Osteoblast (primary cell): ENCODE measurements at regions not wholly inside any gene's neighbourhood (a gene's known extent, or its start where the extent isn't known, plus 50 kb on each side); places are given as distances from the start of the nearest gene placed in this dataset.

Source experiments
- DNase-seq: peaks from one replicate; pipeline ENCODE4 v3.0.0; 2011; ENCODE audit warnings: low spot score, mixed read lengths; ENCODE audit not compliant: insufficient read length; ENCODE audit errors: missing footprints
- H2AFZ ChIP-seq: 2 replicates; pipeline ENCODE4 v1.6.0; 2011; ENCODE audit warnings: mild to moderate bottlenecking, low read length
- H3K27ac ChIP-seq: 2 replicates; pipeline ENCODE4 v1.5.1; 2011; ENCODE audit warnings: mild to moderate bottlenecking, low read depth, low read length, moderate library complexity
- H3K27me3 ChIP-seq: 2 replicates; pipeline ENCODE4 v1.6.0; 2012; ENCODE audit warnings: mild to moderate bottlenecking, control low read depth, inconsistent platforms, low read length, moderate library complexity; ENCODE audit not compliant: insufficient read depth
- H3K36me3 ChIP-seq: 2 replicates; pipeline ENCODE4 v1.5.1; 2011; ENCODE audit warnings: mild to moderate bottlenecking, low read length, control low read depth, moderate library complexity; ENCODE audit not compliant: insufficient read depth
- H3K4me1 ChIP-seq: 2 replicates; pipeline ENCODE4 v1.5.1; 2011; ENCODE audit warnings: mild to moderate bottlenecking, low read length, control low read depth, moderate library complexity; ENCODE audit not compliant: insufficient read depth
- H3K4me2 ChIP-seq: 2 replicates; pipeline ENCODE4 v1.6.0; 2011; ENCODE audit warnings: mild to moderate bottlenecking, low read length; ENCODE audit not compliant: insufficient read depth
- H3K4me3 ChIP-seq: fragments of 200-600 bp; sonication (generic); 3 replicates; pipeline ENCODE4 v1.5.1; 2012; ENCODE audit warnings: mild to moderate bottlenecking, low read length, inconsistent platforms; ENCODE audit not compliant: insufficient read depth
- H3K79me2 ChIP-seq: 2 replicates; pipeline ENCODE4 v1.6.0; 2012; ENCODE audit warnings: mild to moderate bottlenecking, low read length, control low read depth, inconsistent platforms; ENCODE audit not compliant: insufficient read depth
- H3K9me3 ChIP-seq: 2 replicates; pipeline ENCODE4 v1.5.1; 2011; ENCODE audit warnings: low read depth, low read length, control low read depth
- H4K20me1 ChIP-seq: 2 replicates; pipeline ENCODE4 v1.6.0; 2012; ENCODE audit warnings: mild to moderate bottlenecking, low read length, control low read depth; ENCODE audit not compliant: insufficient read depth
- TF ChIP-seq, protein P1 (sequence below): IDR thresholded peaks from 2 replicates; pipeline ENCODE4 v1.5.1; 2011; ENCODE audit warnings: mild to moderate bottlenecking, low read depth, low read length, moderate library complexity; ENCODE audit errors: extremely low read depth

DNA sequence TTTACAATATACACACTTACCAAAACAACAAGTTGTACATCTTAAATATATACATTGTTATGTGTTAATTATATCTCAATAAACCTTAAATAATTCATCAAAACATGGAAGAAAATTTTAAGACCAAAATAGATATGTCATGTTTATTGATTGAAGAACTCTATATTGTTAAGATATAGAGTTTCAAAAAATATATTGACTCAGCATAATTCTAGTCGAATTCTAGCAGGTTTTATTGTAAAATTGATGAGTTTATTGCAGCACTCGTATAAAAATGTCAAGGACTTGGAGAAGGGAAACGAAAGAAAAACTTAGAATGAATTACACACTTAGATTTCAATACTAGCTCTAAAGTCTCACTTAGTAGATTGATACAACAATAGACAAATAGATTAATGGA is 575.4 kb upstream of the SORCS1 start:
- TF ChIP-seq, protein P1, sequence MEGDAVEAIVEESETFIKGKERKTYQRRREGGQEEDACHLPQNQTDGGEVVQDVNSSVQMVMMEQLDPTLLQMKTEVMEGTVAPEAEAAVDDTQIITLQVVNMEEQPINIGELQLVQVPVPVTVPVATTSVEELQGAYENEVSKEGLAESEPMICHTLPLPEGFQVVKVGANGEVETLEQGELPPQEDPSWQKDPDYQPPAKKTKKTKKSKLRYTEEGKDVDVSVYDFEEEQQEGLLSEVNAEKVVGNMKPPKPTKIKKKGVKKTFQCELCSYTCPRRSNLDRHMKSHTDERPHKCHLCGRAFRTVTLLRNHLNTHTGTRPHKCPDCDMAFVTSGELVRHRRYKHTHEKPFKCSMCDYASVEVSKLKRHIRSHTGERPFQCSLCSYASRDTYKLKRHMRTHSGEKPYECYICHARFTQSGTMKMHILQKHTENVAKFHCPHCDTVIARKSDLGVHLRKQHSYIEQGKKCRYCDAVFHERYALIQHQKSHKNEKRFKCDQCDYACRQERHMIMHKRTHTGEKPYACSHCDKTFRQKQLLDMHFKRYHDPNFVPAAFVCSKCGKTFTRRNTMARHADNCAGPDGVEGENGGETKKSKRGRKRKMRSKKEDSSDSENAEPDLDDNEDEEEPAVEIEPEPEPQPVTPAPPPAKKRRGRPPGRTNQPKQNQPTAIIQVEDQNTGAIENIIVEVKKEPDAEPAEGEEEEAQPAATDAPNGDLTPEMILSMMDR = no peak
- no peak overlapping the region for H3K27ac ChIP-seq
- H3K27me3 ChIP-seq = no peaks in the 10 kb centered on the region
- no peak overlapping the region for H2AFZ ChIP-seq
- no peak overlapping the region for H3K4me3 ChIP-seq
- H3K9me3 ChIP-seq = no peaks in the 10 kb centered on the region
- H3K4me2 ChIP-seq = no peak overlapping the region
- H3K36me3 ChIP-seq = no peaks in the 10 kb centered on the region
- no peaks in the 10 kb centered on the region for H3K4me1 ChIP-seq
- no peak for DNase-seq
- H3K79me2 ChIP-seq = no peaks in the 10 kb centered on the region
- H4K20me1 ChIP-seq = no peaks in the 10 kb centered on the region

DNA sequence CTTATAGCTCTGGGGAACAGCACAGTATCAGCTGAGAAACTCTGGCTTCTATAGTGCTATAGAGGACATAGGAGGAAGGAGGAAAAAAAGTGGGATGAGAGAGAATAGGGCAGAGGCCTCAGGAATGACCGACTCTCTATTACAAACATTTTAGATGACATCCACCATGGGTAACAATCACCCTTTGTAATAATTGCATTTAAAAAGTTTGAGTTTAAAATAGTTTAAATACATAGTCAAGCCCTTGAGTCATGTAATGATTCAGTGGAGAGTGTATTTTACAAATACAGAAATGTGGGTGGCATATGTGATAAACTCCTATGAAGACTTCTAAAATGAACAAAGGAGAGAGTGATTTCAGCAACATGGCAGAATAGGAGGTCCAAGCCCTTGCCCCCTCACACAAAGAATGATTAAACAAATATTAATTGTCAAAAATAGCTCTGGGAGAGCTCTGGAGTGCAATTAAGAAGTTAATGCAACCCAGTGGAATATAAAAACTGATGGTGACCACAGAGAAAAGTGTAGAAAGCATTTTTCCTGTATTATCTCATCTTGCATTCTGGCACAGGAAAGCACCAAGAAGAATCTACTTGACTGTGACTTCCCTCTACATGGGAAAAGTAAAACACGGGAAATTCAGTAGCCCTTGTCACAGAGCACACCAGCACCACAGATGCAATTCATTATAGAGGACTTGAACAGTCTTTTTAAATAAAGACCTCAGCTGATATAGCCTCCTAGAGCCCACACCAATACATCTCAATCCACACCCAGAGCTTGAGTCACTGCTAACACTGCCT is 569.0 kb upstream of the SORCS1 start:
- Histone ChIP-seq H3K36me3 (no peaks in the 10 kb centered on the region), H3K27me3 (no peaks in the 10 kb centered on the region), H3K4me2 (no peak overlapping the region), H3K9me3 (no peaks in the 10 kb centered on the region), H4K20me1 (no peaks in the 10 kb centered on the region), H3K79me2 (no peaks in the 10 kb centered on the region), H2AFZ (no peak overlapping the region), H3K4me3 (no peak overlapping the region), H3K27ac (no peak overlapping the region), H3K4me1 (no peaks in the 10 kb centered on the region)
- DNase-seq = no peak
- TF ChIP-seq, protein P1 = no peak

DNA sequence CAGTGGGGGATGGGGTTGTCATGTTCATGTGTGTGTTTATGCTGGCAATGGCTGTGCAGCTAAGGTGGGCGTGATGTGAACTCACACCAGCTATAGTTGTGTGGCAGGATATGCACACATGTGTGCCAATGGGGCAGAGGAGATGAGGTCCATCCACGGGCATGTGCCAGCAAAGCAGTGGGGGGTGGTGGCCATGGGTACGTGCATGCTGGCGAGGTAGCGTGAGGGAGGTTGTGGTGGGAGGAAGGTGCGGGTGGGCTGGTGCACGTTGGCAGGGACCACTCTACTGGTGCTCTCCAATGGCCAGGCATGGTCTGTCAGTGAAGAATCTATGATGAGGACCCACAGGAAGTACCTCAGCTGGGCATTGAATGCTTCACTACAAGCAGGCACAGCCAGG is 567.5 kb upstream of the SORCS1 start:
- Histone ChIP-seq H3K9me3 (no peaks in the 10 kb centered on the region), H2AFZ (no peak overlapping the region), H3K27me3 (no peaks in the 10 kb centered on the region), H3K4me2 (no peak overlapping the region), H3K4me1 (no peaks in the 10 kb centered on the region), H3K4me3 (no peak overlapping the region), H4K20me1 (no peaks in the 10 kb centered on the region), H3K36me3 (no peaks in the 10 kb centered on the region), H3K27ac (no peak overlapping the region), H3K79me2 (no peaks in the 10 kb centered on the region)
- TF ChIP-seq, protein P1 = no peak
- DNase-seq = no peak

DNA sequence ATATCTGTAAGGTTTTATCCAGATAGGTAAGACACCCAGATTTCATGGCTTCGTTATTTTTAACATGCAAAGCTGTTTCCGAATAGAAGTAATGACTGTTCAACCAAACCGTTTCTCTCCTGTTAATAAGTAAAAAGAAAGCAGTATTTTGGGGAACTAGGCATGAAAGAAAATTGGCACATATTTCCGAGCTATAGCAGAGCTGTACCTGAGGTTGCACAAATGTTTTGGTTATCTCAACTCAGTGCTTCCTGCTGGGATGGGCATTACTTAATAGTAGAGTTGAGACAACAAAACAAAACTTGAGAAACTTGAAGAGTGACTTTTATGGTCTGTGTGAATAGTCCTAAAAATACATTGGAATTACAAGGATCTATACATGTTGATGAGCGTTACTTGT is 564.3 kb upstream of the SORCS1 start:
- TF ChIP-seq, protein P1 = no peak
- Histone ChIP-seq H3K4me3 (no peak overlapping the region), H4K20me1 (no peaks in the 10 kb centered on the region), H3K9me3 (no peaks in the 10 kb centered on the region), H3K4me1 (no peaks in the 10 kb centered on the region), H3K4me2 (no peak overlapping the region), H3K36me3 (no peaks in the 10 kb centered on the region), H3K27ac (no peak overlapping the region), H3K79me2 (no peaks in the 10 kb centered on the region), H3K27me3 (no peaks in the 10 kb centered on the region), H2AFZ (no peak overlapping the region)
- DNase-seq = no peak
